ENCODE measurements at regions not wholly inside any gene's neighbourhood (a gene's known extent, or its start where the extent isn't known, plus 50 kb on each side); places are given as distances from the start of the nearest gene placed in this dataset.

- TF ChIP-seq CTCF (IDR thresholded peaks at IDR 0.05) (no peak), EZH2 (IDR thresholded peaks at IDR 0.05; ENCODE audit: borderline replicate concordance, insufficient read depth, low read depth, low read length, poor library complexity, severe bottlenecking) (no peak)
Measured at GRCh38 chr2:120509991-120510735, 164.2 kb downstream of the INHBB start.

All from B cell (primary cell).